Activated CD4-positive, alpha-beta T cell treated with anti-CD3 and anti-CD28 coated beads for 36 hours (primary cell): ENCODE measurements at regions not wholly inside any gene's neighbourhood (a gene's known extent, or its start where the extent isn't known, plus 50 kb on each side); places are given as distances from the start of the nearest gene placed in this dataset.

ENCODE experiments used
- ATAC-seq: fragments of 200-7000 bp; cut with Tn5 transposase; one replicate; pipeline ENCODE4 v1.10.0; 2021; ENCODE audit warnings: mild to moderate bottlenecking, moderate library complexity
- CTCF ChIA-PET: fragments of 350-600 bp; sonication (Branson Sonifier 250); formaldehyde crosslinking; loops from one replicate; lab custom pipeline; 2021; ENCODE audit warnings: antibody characterized with exemption; lab: Charles Lee
- POLR2A ChIA-PET: fragments of 350-600 bp; sonication (Branson Sonifier 250); formaldehyde crosslinking; loops from one replicate; lab custom pipeline; 2021; ENCODE audit warnings: antibody characterized with exemption, inconsistent platforms; lab: Charles Lee
- DNase-seq: peaks from one replicate; pipeline ENCODE4 v3.0.0-alpha.2; 2020
- H3K27ac Mint-ChIP-seq: one replicate; pipeline ENCODE4 v1.8.0; 2021; ENCODE audit warnings: mixed read lengths
- H3K27me3 Mint-ChIP-seq: one replicate; pipeline ENCODE4 v1.8.0; 2021; ENCODE audit warnings: mixed read lengths
- H3K36me3 Mint-ChIP-seq: one replicate; pipeline ENCODE4 v1.8.0; 2021; ENCODE audit warnings: low read depth, mixed read lengths
- H3K4me1 Mint-ChIP-seq: one replicate; pipeline ENCODE4 v1.8.0; 2021; ENCODE audit warnings: mixed read lengths
- H3K4me3 Mint-ChIP-seq: one replicate; pipeline ENCODE4 v1.8.0; 2021; ENCODE audit warnings: mild to moderate bottlenecking, moderate library complexity, mixed read lengths
- H3K9me3 Mint-ChIP-seq: one replicate; pipeline ENCODE4 v1.8.0; 2021; ENCODE audit warnings: low read depth, mixed read lengths
- intact Hi-C, 2 experiments: fragments of 100-400 bp; cut with DNase I in 1 of 2; cut with micrococcal nuclease in 1 of 2; formaldehyde crosslinking; loops; one replicate each; pipeline versions ENCODE4 v1.14.2 to v1.15.1; 2022 to 2024; cut with DNase I, micrococcal nuclease

DNA sequence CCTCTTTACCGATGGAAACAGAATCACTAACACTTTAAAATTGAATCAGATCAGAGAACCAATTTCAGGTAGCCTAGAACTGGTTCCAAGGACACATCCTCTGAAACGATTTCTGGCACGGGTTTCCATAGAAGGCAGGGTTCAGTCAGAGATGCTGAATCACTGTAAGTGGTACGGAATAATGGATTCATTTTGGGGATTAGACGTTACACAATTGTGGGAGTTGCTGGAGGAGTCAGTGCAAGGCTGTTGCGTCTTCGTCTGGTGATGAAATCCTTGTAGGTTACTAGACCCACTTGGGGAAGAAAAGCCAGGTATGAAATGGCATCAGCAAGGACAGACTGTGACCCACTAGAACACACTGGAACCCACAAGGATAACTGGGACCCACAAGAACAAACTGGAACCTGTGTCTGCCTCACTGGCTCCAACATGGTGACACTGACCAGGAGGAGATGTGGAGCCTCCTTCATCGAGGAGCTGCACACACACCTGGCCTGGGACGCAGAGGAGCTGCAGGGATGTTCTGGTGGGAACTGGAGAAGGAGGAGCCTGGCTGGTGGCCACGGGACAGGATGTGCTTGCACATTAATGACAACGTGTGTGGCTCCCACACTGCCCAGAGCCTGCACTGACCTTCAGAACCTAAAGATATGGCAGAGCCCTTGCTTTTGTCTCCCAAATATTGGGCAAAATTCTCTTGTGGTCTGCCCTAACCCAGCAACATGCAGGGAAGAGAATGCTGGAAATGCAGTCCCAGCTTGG is 105.1 kb downstream of the TRAPPC11 start:
- Mint-ChIP-seq H3K4me1 (no peaks in the 10 kb centered on the region), H3K27ac (no peak overlapping the region), H3K4me3 (no peak overlapping the region), H3K9me3 (no peaks in the 10 kb centered on the region), H3K36me3 (no peaks in the 10 kb centered on the region), H3K27me3 (peaks cover 7% of the 10 kb centered on the region)
- ChIA-PET POLR2A (no interaction called here), CTCF (no interaction called here)
- DNase-seq (no peak), ATAC-seq (no peak)
- intact Hi-C loops = no loop called here

DNA sequence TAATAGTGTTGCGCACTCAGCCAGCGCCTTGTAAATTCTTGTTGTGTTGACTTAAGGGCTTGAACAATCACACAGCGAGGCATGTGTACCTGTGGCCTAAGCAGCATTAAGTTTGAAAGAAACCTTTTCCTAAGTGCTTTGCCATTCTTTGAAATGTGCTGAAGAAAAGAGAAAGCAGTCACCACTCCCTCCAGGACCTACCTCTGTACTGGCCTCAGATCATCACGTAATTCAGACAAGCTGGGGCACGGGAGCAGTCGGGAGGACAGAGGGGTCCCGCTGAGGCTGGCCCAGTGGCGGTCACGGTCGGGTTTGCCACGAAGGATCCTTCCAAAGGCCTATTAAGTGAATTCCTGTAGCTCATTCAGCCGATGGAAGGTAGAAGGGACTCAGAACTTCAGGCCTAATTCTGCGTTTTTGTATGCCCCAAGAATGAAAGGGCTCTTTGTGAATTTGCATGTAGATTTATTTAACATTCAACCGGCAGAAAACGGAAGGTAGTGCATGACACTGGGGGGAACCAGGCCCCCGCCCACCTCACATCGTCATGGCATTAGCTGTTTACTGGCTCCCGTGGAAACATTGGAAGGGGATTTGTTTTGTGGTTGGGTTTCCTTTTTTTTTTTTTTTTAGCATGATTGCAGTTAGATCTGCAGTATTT is 106.3 kb downstream of the TRAPPC11 start:
- peaks cover 7% of the 10 kb centered on the region for H3K27me3 Mint-ChIP-seq
- no peak for ATAC-seq
- intact Hi-C loops = no loop called here

DNA sequence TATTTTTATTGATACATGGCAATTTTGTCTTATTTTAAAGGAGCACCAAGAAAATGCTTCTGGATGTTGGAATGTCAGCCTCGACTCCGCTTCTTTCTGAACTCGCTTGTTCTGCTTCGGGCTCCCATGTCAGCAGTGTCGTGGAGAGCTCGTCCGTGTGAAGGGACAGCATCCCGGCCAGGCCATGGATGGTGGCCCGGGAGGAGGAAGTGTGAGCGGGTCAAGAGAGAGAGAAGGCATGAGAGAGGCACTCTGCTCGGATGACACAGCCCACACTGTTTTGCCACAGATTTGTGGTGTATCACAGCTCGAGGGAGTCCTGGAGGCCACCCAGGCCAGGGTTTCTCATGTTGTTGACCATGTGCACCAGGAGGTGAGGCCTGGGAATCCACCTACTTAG is 107.0 kb downstream of the TRAPPC11 start:
- ATAC-seq (no peak), DNase-seq (no peak)
- CTCF ChIA-PET = no interaction called here
- peaks cover 7% of the 10 kb centered on the region for H3K27me3 Mint-ChIP-seq
- intact Hi-C loops = no loop called here
- no peak overlapping the region for H3K4me3 Mint-ChIP-seq
- H3K4me1 Mint-ChIP-seq = no peaks in the 10 kb centered on the region
- H3K27ac Mint-ChIP-seq = no peak overlapping the region
- no peaks in the 10 kb centered on the region for H3K36me3 Mint-ChIP-seq
- H3K9me3 Mint-ChIP-seq = no peaks in the 10 kb centered on the region
- POLR2A ChIA-PET = no interaction called here

More for the DNA sequence above, 106.3 kb downstream of the TRAPPC11 start:
- DNase-seq = no peak
- no peaks in the 10 kb centered on the region for H3K9me3 Mint-ChIP-seq
- POLR2A ChIA-PET = no interaction called here
- no peak overlapping the region for H3K27ac Mint-ChIP-seq
- CTCF ChIA-PET = no interaction called here
- no peaks in the 10 kb centered on the region for H3K36me3 Mint-ChIP-seq
- H3K4me1 Mint-ChIP-seq = no peaks in the 10 kb centered on the region
- no peak overlapping the region for H3K4me3 Mint-ChIP-seq

DNA sequence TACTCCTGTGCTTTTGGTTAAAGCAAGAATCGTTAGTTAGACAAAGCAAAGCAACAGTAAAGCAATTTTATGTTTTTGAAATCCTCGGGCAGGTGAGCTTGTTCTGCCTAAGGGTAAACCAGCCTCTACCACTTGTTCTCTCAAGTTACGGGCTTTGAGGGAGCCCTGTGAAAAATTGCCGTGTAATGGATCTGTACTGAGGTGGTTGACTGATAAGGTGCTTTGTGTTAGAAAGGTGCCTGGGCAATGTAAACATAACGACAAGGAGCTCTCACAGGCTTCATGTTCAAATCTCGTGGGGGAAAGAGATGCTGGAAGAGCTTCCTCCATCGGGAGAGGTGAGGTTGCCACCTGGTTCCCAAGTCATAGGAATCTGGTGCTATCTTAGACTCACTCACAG is 111.8 kb downstream of the TRAPPC11 start:
- Mint-ChIP-seq H3K9me3 (no peaks in the 10 kb centered on the region), H3K4me1 (no peaks in the 10 kb centered on the region), H3K36me3 (no peaks in the 10 kb centered on the region), H3K27me3 (peaks cover 4% of the 10 kb centered on the region), H3K4me3 (no peak overlapping the region), H3K27ac (no peak overlapping the region)
- intact Hi-C loops = no loop called here
- POLR2A ChIA-PET = no interaction called here
- CTCF ChIA-PET = interaction anchor here (0.6 to 1.0 kb wide), 2 partner anchors 10 to 358 kb away, joined by 3 read pairs; no protein-coding TSS in a partner anchor
- DNase-seq (no peak), ATAC-seq (no peak)

DNA sequence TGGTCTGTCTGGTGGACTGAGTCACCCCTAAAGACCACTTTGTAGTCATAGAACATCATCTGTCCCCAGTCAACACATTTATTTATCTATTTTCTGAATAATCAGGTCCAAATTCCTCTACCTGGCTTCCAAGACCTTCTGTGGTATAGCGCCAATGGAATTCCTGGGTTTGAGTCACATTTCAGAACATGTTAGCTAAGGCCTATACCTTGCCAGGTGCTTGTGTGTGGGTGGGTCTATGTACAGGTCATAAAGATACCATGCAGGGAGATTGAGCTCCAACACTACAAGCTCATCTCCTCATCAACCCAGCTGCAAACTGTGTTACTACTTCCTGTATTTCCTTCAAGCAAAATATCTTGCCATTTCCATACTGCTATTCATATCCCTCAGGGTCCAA is 113.3 kb downstream of the TRAPPC11 start:
- ATAC-seq = no peak
- POLR2A ChIA-PET = no interaction called here
- intact Hi-C loops = no loop called here
- Mint-ChIP-seq H3K36me3 (no peaks in the 10 kb centered on the region), H3K4me3 (no peak overlapping the region), H3K27me3 (no peaks in the 10 kb centered on the region), H3K4me1 (no peaks in the 10 kb centered on the region), H3K9me3 (no peaks in the 10 kb centered on the region), H3K27ac (no peak overlapping the region)
- DNase-seq = no peak
- CTCF ChIA-PET = interaction anchor here (0.7 to 0.9 kb wide), 2 partner anchors 35 to 161 kb away, joined by 4 read pairs; no protein-coding TSS in a partner anchor

DNA sequence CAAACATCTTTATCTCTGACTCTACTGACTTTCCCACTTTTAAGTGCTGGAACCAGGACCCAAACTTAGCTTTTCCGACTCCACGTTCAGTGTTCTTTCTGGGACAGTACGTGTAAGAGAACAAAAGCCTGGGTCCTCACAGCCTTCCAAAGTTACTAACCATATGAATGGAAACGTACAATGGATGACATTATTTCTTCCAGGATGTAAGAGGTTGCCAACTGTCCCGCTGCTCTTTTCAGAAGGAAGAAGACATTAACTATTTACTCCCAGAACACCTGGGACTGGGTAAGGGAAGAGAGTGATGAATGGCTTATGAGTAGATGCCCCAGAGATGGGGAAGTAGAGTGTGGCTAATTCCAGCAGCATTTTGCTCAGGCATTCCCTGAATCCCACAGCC is 114.7 kb downstream of the TRAPPC11 start:
- CTCF ChIA-PET = no interaction called here
- POLR2A ChIA-PET = no interaction called here
- DNase-seq = no peak
- Mint-ChIP-seq H3K4me3 (no peak overlapping the region), H3K4me1 (no peaks in the 10 kb centered on the region), H3K36me3 (no peaks in the 10 kb centered on the region), H3K9me3 (no peaks in the 10 kb centered on the region), H3K27me3 (no peaks in the 10 kb centered on the region), H3K27ac (no peak overlapping the region)
- ATAC-seq = no peak
- intact Hi-C loops = no loop called here

GRCh38 chr4:183783306-183783705 is 121.8 kb upstream of the STOX2 start:
- CTCF ChIA-PET = no interaction called here
- peaks cover 16% of the 10 kb centered on the region for H3K27me3 Mint-ChIP-seq
- POLR2A ChIA-PET = no interaction called here
- H3K27ac Mint-ChIP-seq = no peak overlapping the region
- H3K4me3 Mint-ChIP-seq = no peak overlapping the region
- no peaks in the 10 kb centered on the region for H3K4me1 Mint-ChIP-seq
- no peaks in the 10 kb centered on the region for H3K9me3 Mint-ChIP-seq
- intact Hi-C loops = no loop called here
- DNase-seq = no peak
- ATAC-seq = no peak
- H3K36me3 Mint-ChIP-seq = no peaks in the 10 kb centered on the region

- Mint-ChIP-seq H3K4me1 (no peaks in the 10 kb centered on the region), H3K4me3 (no peak overlapping the region), H3K27me3 (peaks cover 16% of the 10 kb centered on the region), H3K27ac (no peak overlapping the region), H3K9me3 (no peaks in the 10 kb centered on the region), H3K36me3 (no peaks in the 10 kb centered on the region)
- POLR2A ChIA-PET = no interaction called here
- intact Hi-C loops = no loop called here
- no peak for ATAC-seq
- DNase-seq = no peak
- CTCF ChIA-PET = interaction anchor here (0.5 to 0.9 kb wide), 2 partner anchors 9 to 132 kb away, joined by 3 to 4 read pairs; no protein-coding TSS in a partner anchor
These were observed 121.0 kb upstream of the STOX2 start for GRCh38 chr4:183783991-183784553.

GRCh38 chr4:183788308-183788905 is 116.7 kb upstream of the STOX2 start:
- no peak overlapping the region for H3K27ac Mint-ChIP-seq
- CTCF ChIA-PET = no interaction called here
- H3K9me3 Mint-ChIP-seq = peaks cover 2% of the 10 kb centered on the region
- POLR2A ChIA-PET = no interaction called here
- H3K36me3 Mint-ChIP-seq = no peaks in the 10 kb centered on the region
- ATAC-seq (no peak), DNase-seq (no peak)
- no peaks in the 10 kb centered on the region for H3K4me1 Mint-ChIP-seq
- H3K4me3 Mint-ChIP-seq = no peak overlapping the region
- H3K27me3 Mint-ChIP-seq = peaks cover 29% of the 10 kb centered on the region
- intact Hi-C loops = no loop called here

GRCh38 chr4:183789657-183790056 is 115.5 kb upstream of the STOX2 start:
- ATAC-seq (no peak), DNase-seq (no peak)
- Mint-ChIP-seq H3K4me1 (no peaks in the 10 kb centered on the region), H3K27me3 (peaks cover 30% of the 10 kb centered on the region), H3K36me3 (peaks cover 3% of the 10 kb centered on the region), H3K4me3 (no peak overlapping the region), H3K9me3 (peaks cover 5% of the 10 kb centered on the region), H3K27ac (no peak overlapping the region)
- intact Hi-C loops = no loop called here
- POLR2A ChIA-PET = interaction anchor here (0.6 kb wide), 1 partner anchor 51 kb away, joined by 10 read pairs; no protein-coding TSS in a partner anchor
- CTCF ChIA-PET = no interaction called here

DNA sequence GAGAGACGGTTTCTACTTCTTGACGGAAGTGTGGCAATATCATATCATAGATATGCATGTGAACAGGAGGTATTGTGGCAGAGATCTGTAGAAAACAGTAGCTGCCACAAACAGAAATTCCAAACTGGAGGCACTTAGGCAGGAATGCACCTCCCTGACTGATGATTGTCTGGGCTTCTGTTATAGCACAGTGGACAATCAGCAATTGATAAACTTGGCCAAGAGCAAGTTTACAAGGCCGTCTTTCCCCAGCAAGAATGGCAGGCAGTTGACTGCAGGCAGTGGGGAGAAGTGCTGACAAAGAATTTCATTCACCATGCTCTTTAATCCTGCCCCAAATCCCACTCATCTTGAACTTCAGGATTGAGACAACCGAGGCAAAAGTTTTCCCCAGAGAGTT is 114.4 kb upstream of the STOX2 start:
- CTCF ChIA-PET = no interaction called here
- Mint-ChIP-seq H3K4me1 (no peaks in the 10 kb centered on the region), H3K9me3 (peaks cover 7% of the 10 kb centered on the region), H3K27ac (no peak overlapping the region), H3K4me3 (no peak overlapping the region), H3K36me3 (peaks cover 5% of the 10 kb centered on the region), H3K27me3 (peaks cover 36% of the 10 kb centered on the region)
- POLR2A ChIA-PET = no interaction called here
- no peak for DNase-seq
- intact Hi-C loops = no loop called here
- ATAC-seq = no peak
